HG03439 (cell line): ENCODE measurements at regions not wholly inside any gene's neighbourhood (a gene's known extent, or its start where the extent isn't known, plus 50 kb on each side); places are given as distances from the start of the nearest gene placed in this dataset.
"Not testable (repeated sequence)": the region's sequence is repeated elsewhere in the genome, so short reads cannot be mapped to it uniquely, and the experiment has no call there.

Experiments
- ATAC-seq: cut with Tn5 transposase; IDR thresholded peaks from one replicate; pipeline ENCODE4 v1.9.1; 2021; ENCODE audit warnings: mild to moderate bottlenecking, moderate library complexity; ENCODE audit not compliant: unreplicated experiment

GRCh38 chr1:61028136-61028535 is 54.2 kb upstream of the NFIA start:
- ATAC-seq, result no peak

- not testable (repeated sequence) for ATAC-seq
Measured at GRCh38 chr1:61018068-61018467, 64.3 kb upstream of the NFIA start.

GRCh38 chr1:61017651-61018050 is 64.7 kb upstream of the NFIA start:
- ATAC-seq, result no peak

GRCh38 chr1:61013946-61014667 is 68.3 kb upstream of the NFIA start:
- no peak for ATAC-seq

- no peak for ATAC-seq
Measured at GRCh38 chr1:61013189-61013945, 69.0 kb upstream of the NFIA start.

DNA sequence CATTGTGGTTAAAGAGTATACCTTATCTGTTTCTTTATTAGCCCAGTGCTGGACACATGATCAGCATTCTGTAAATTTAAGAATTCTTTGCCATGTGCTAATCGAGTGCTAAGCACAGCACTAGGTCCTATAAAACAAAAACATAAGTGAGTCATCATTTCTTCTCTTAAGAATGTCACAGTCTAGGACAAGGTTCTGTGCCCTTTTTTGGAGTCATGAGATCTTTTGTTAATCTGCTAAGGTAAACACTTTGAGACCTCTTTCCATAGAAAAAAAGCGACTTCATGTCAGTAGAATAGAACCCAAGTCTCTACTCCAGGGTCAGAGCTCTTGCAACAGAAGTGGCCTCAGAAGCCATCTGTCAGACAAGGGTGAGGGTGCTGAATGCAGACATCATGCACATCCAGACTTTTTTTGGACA is 70.0 kb upstream of the NFIA start:
- no peak for ATAC-seq

GRCh38 chr1:61011561-61012263 is 70.6 kb upstream of the NFIA start:
- no peak for ATAC-seq

DNA sequence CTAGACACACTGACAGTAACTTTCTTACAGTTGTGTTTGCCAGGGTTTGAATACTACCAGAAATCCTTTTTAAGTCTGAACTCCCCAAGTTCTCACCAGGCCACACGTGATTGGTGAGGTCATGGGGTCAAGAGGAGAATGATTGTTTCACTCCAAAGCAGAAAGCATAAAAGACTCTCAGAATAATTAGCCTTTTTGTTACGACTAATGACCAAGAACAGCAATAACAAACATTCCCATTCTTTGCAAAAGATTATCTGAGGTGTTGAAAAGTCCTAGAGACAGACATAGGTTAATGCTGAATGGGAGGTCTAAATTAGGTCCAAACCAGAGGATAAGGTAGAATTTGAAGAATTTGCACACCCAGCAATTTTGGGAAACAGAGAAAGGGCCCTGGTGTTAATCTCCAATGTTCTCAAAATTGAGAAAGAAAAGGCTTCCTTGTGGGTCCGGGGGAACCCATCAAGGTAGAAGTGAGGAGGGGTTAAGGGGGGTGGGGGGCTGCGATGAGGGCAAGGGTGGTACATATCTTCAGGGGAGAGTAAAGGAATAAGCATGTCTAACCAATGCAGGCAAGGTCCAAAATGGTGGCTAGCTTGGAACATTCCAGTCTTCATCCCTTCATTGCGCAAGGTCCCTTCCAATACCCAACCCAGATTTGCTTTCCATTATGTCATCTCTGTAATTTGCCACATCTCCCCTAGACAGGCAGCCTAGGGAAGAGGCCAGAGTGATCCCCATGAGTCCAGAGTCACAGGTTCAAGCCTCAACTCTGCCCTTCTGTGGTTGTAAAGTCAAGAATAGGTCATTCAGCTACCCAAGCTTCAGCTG is 74.6 kb upstream of the NFIA start:
- ATAC-seq, result no peak

- ATAC-seq, result no peak
Measured at GRCh38 chr1:61005614-61006580, 76.5 kb upstream of the NFIA start.

DNA sequence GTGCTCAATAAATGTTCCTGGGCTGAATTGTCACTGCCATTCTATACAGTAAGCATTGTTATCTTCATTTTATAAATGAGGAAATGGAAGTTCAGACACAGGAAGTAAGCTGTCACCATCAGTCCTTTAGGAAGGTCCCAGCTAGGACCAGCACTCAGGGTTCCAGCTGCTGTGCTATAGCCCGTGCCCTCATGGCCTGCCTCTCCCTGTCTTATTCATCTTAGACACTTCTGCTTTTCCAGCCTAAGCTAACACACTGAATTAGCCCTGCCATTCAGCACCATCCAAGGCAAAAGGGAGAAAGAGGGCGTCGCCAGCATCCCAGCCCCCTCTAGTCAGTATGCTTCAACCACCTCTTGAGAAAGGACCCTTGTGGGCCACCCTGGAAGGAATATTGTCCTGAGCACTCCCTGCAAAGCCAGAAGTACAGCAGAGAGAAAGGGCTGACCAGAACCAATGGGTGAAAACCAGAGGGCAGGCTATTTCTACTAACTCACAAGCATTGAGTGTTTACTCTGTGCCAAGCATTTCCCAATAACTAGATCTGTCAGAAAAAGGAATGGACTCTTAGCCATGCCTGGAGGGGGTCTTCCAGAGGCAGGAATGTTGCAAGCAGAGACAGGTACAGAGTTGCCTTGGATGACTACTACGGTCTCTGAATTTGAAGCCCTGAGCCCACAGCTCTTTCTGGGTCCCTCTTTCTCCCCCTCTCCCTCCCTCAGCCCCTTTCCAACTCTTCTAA is 77.9 kb upstream of the NFIA start:
- ATAC-seq, result no peak

- ATAC-seq, result no peak
Measured at GRCh38 chr1:61000327-61000726, 82.0 kb upstream of the NFIA start.

GRCh38 chr1:60998786-60999185 is 83.6 kb upstream of the NFIA start:
- ATAC-seq, result no peak

GRCh38 chr1:60994828-60995492 is 87.4 kb upstream of the NFIA start:
- no peak for ATAC-seq

DNA sequence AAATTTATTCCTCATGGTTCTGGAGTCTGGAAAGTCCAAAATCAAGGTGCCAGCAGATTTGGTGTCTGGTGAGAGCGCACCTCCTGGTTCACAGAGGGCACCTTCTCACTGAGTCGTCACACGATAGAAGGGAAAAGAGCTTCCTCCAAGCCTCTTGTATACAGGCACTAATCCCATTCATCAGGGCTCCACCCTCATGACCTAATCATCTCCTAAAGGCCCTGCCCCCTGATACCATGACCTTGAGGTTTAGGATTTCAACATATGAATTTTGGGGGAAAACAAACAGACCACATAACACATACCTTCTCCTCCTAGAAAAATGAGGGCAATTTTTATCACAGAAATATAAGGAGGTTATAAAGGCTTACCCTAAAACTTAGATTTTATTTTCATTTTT is 88.0 kb upstream of the NFIA start:
- no peak for ATAC-seq

GRCh38 chr1:60992165-60992564 is 90.2 kb upstream of the NFIA start:
- no peak for ATAC-seq

DNA sequence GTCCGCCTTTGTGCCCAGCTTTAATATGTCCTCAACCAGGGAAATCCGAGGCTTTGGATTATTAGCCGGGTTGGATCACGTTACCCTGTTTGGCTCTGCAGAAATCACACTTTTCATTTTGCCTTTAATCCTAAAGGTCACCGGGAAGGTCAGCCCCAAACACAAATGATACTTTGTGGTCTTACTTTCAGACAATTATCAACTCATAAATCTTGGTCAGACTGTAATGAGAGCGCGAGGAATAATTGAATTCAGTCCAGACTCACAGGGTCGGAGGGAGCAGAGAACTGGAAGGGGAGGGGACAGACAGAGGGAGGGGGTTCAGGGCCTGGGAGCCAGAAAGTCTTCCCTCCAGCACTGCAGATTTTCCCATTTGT is 91.7 kb upstream of the NFIA start:
- no peak for ATAC-seq

DNA sequence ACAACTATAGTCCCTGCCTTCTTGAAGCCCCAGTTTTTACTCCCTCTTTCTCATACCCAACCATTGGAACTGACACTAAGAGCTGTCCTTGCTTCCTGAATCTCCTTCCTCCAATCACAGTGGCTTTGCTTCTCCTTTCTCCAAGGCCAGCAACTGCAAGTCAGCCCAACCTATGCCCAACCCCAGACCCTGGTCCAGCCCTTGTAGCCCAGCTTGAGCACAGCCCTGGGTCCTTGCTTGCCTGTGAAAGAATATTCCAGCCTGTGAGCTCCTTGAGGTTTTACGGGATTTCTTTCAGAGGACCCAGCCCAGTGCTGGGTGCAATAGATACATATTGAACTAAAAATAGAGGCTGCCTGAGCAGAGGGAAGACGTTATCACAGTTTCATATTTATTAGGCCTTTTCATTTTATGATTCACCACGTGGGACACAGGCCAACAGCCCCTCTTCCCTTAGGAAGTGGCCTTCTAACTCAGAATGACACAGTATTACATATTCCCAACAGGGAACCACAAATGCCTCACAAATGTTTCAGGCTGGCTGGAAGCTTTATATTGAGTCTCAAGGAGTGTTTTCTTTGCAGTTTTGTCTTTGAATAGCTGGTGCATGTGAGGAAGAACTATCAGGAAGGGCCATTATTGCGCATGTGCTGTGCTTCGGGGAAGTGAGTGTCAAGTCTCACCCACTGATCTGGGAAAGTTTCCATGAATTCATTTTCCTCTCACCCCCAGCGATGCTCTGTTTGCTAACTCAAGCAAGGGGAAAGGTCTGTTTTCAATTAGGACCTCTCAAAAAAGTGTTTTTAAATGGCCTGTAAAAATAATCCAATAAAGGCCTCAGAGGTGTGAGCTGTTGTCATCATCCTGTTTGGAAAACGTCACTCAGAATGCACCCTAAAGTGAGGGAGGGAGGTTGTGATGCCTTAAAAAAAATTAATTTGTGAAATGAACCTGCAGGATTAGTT is 92.3 kb upstream of the NFIA start:
- no peak for ATAC-seq

- ATAC-seq, result no peak
Measured at GRCh38 chr1:60988891-60989290, 93.5 kb upstream of the NFIA start.
